ENCODE measurements at regions not wholly inside any gene's neighbourhood (a gene's known extent, or its start where the extent isn't known, plus 50 kb on each side); places are given as distances from the start of the nearest gene placed in this dataset.

GRCh38 chr1:25024615-25025350 is 94.7 kb upstream of the RUNX3 start (continued):
- TF ChIP-seq MEIS2 (CRISPR knock-in tag; IDR thresholded peaks at IDR 0.05) (no peak), NCOR1 (IDR thresholded peaks at IDR 0.05; ENCODE audit: borderline replicate concordance, low read length) (no peak), ZNF800 (CRISPR knock-in tag; IDR thresholded peaks at IDR 0.05) (no peak), USF2 (IDR thresholded peaks at IDR 0.05; ENCODE audit: low read depth, low read length) (no peak), USF2 (CRISPR knock-in tag; IDR thresholded peaks at IDR 0.05; ENCODE audit: borderline replicate concordance) (no peak), PHF8 (CRISPR knock-in tag; IDR thresholded peaks at IDR 0.05) (no peak), E2F2 (CRISPR knock-in tag; IDR thresholded peaks at IDR 0.05; ENCODE audit: borderline replicate concordance) (no peak), ZNF773 (CRISPR knock-in tag; IDR thresholded peaks at IDR 0.05; ENCODE audit: borderline replicate concordance) (no peak)

Data from HepG2 (cell line).